SKM-1 treated with dmso at 0.1 percent for 144 hours (cell line): ENCODE measurements at regions not wholly inside any gene's neighbourhood (a gene's known extent, or its start where the extent isn't known, plus 50 kb on each side); places are given as distances from the start of the nearest gene placed in this dataset.
"Not testable (repeated sequence)": the region's sequence is repeated elsewhere in the genome, so short reads cannot be mapped to it uniquely, and the experiment has no call there.

Source experiments
- DNase-seq: peaks from one replicate; lab custom pipeline; 2025; ENCODE audit not compliant: unreplicated experiment; lab: John Stamatoyannopoulos, UW

- DNase-seq = no peak
Observed at GRCh38 chr2:182548031-182548950, 121.5 kb upstream of the PDE1A start.

DNA sequence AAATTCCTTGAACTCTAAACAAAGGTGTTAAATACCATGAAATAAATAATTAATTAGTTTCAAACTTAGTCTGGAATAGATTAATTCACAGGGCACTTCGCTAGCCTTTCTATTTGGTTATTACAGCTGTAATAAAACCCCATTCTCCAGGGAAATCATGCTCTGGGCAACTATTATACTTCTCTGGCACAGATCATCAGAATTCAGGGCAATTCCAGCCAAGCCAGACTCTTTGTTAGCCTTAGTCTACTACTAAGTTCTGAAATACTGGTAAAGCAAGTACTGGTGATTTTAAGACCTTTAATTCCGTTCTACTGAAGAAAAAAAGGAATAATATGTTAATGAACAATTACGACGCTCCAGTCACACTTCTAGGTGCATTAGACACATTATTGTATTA, 123.4 kb upstream of the PDE1A start:
- no peak for DNase-seq

DNA sequence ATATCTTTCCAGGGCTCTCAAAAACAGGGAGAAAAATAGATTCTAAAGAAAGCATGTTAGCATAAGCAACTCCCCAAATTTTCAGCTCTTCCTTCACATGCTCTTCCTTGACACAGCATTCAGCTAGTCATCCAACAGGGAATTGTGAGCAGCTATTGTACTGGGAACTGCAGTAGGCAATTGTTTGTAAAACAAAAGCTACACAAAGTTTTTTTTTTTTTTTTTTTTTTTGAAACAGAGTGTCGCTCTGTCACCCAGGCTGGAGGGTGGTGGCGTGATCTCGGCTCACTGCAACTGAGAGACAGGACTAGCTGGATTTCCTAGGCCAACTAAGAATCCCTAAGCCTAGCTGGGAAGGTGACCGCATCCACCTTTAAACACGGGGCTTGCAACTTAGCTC, 125.4 kb upstream of the PDE1A start:
- DNase-seq = not testable (repeated sequence)

- DNase-seq = not testable (repeated sequence)
Observed at GRCh38 chr2:182552785-182553184, 125.9 kb upstream of the PDE1A start.

- DNase-seq = no peak
Observed at GRCh38 chr2:182553483-182553882, 126.6 kb upstream of the PDE1A start.

DNA sequence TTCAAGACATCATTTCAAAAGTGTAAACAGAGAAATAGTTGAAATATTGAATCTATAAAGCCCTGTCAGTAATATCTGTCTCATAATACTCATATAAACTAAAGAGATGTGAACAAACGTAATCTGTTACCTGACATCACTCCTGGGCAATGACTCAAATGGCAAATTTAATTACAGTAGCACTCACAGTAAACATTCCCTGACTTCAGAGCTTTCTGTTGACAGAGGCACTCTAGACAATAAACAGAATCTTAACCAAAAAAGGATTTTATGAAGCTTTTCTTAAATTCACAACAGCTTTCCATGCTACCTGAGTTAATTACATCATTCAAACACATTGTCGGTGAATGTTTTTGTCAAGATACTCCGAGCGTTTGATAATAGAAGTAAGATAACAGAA, 128.1 kb upstream of the PDE1A start:
- DNase-seq = no peak

- no peak for DNase-seq
Observed at GRCh38 chr2:182558564-182558963, 131.7 kb upstream of the PDE1A start.

DNA sequence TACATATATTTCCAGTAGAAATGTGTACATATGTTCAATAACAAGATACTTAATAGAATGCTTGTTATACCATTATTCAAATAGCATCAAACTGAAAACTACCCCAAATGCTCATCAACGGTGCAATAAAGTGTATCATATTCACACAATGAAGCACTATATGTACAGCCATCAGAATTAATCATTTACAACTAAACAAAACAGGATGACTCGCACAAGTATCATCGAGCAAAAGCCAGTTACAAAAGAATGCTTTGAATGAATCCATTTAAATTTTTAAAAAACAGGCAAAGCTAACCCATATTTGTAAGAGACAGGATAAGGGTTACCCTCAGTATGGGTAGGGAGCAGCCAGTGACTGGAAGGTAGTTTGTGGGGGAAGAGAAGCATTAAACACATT, 132.8 kb upstream of the PDE1A start:
- DNase-seq = no peak

- DNase-seq = no peak
Observed at GRCh38 chr2:182565911-182566567, 139.2 kb upstream of the PDE1A start.

DNA sequence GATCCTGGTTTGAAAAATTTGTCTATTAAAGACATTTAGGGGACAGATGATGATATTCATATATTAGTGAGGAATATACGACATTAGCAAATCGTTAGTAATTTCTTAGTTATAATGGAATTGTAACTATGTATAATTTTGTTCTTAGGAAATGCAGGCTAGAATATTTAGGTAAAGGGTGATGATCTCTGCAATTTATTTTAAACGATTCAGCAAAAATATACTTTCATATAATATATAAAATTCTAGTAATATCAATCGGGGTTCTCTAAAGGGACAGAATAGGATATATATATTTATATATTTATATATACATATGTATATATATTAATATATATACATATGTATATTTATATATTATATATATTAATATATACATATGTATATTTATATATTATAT, 142.5 kb upstream of the DNAJC10 start:
- no peak for DNase-seq

DNA sequence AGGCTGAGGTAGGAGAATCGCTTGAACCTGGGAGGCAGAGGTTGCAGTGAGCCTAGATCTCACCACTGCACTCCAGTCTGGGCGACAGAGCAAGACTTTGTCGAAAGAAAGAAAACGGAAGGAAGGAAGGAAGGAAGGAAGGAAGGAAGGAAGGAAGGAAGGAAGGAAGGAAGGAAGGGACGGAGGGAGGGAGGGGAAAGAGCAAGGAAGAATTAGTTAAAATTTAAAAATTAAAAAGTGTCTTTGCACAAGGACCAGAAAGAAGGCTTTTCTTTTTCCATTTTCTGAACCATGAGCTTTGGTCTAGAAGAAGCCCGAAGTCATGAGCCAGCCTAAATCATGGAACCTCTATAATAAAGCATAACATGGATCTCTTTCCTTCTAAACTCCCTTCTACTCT, 138.2 kb upstream of the DNAJC10 start:
- no peak for DNase-seq

GRCh38 chr2:182581196-182581935, 134.7 kb upstream of the DNAJC10 start:
- no peak for DNase-seq

- DNase-seq = no peak
Observed at GRCh38 chr2:182584462-182584861, 131.6 kb upstream of the DNAJC10 start.

GRCh38 chr2:182585001-182585400, 131.1 kb upstream of the DNAJC10 start:
- no peak for DNase-seq

- DNase-seq = no peak
Observed at GRCh38 chr2:182585430-182585829, 130.6 kb upstream of the DNAJC10 start.

DNA sequence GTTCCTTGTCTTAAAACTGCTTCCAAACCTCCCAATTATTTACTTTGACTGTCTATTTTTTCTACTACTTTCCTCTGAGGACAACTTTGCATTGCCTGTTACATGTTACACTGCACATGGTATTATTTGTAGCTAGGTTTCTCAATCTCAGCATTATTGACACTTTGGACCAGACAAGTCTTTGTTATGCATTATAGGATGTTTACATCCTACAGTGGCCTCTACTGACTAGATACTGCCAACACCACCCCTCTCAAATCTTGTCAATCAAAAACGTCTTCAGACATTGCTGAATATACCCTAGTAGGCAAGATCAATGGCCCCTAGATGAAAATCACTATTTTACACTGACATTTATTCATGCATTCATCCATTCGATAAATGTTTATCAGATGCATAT, 129.6 kb upstream of the DNAJC10 start:
- no peak for DNase-seq

- DNase-seq = no peak
Observed at GRCh38 chr2:182587831-182588230, 128.2 kb upstream of the DNAJC10 start.

DNA sequence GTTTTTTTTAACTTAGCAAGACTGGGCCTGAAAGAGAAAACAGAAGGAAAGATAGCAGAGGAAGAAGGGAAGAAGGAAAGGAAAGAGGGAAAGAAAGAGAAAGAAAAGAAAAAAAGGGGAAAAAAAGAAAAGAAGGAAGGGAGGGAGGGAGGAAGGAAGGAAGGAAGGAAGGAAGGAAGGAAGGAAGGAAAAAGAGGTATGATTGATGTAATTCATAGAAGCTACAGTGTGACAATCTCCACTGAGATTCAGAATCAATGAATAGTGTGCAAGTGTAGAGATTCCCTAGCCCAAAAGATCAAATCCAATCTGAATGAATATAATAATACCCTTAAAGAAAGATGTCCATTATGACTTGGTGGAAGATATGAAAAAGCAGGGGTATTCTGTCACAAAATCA, 126.9 kb upstream of the DNAJC10 start:
- DNase-seq = no peak

- DNase-seq = no peak
Observed at GRCh38 chr2:182591774-182592173, 124.3 kb upstream of the DNAJC10 start.

- no peak for DNase-seq
Observed at GRCh38 chr2:182592691-182593393, 123.2 kb upstream of the DNAJC10 start.

DNA sequence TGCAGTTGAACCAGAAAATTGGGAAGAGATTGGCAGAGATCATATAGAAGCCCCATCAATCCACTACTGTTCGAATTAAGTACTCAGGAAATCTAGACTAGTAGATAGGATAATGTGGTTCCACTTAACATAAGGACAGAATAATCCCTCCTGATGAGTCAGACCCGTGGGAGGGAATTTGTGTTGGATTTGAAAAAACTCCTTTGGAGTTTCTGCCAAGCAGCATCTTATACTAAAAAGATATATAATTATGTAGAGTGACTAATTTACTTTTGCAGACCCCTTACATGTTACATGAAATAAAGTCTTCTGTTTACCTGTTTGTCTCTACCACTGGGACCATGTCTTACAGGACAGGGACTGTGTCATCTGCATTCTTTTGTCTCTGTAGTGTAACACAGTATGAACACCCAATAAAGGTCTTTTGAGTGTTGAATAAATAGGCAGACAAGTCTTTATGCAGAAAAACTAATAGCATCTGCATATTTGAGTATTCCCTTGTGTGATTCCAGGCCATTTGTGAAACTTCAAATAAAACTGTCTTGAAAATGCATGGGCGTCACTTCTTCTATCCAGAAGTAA, 122.6 kb upstream of the DNAJC10 start:
- no peak for DNase-seq
